ENCODE measurements at regions not wholly inside any gene's neighbourhood (a gene's known extent, or its start where the extent isn't known, plus 50 kb on each side); places are given as distances from the start of the nearest gene placed in this dataset.

DNA sequence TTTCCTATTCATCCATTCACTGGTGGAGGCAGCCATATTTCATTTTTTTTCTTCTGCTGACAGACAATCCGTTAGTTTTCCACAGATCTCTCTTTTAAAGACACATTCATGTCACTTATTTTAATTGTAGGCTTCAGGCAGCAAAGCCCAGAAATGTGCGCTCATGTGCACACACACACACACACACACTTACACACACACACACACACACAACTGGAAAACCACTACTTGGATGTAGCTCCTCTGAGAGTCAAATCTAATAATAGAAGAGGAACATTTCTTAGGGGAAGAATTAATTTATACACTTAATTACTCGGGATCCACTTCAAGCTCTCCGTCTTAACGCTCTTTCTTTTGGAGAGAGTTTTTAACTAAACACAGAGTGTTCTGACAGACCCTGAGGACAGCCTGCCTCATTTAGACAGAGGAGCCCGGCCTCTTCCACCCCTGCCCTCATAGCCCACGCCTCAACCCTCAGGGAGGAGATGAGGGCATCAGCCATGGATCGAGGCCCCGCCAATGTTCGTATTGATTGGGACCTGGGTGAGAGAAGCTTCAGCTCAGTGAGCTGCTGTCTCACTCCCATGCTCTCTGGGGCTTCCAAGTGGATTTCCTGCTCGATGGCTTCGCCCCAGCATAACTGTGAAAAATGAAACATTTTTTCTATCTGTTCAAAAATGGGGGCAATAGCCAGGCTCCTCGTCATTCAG lies 261.4 kb upstream of the SKOR2 start:
- TF ChIP-seq, protein P1, sequence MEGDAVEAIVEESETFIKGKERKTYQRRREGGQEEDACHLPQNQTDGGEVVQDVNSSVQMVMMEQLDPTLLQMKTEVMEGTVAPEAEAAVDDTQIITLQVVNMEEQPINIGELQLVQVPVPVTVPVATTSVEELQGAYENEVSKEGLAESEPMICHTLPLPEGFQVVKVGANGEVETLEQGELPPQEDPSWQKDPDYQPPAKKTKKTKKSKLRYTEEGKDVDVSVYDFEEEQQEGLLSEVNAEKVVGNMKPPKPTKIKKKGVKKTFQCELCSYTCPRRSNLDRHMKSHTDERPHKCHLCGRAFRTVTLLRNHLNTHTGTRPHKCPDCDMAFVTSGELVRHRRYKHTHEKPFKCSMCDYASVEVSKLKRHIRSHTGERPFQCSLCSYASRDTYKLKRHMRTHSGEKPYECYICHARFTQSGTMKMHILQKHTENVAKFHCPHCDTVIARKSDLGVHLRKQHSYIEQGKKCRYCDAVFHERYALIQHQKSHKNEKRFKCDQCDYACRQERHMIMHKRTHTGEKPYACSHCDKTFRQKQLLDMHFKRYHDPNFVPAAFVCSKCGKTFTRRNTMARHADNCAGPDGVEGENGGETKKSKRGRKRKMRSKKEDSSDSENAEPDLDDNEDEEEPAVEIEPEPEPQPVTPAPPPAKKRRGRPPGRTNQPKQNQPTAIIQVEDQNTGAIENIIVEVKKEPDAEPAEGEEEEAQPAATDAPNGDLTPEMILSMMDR (IDR thresholded peaks at IDR 0.05): no peak
- TF ChIP-seq, protein P2, sequence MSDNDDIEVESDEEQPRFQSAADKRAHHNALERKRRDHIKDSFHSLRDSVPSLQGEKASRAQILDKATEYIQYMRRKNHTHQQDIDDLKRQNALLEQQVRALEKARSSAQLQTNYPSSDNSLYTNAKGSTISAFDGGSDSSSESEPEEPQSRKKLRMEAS (IDR thresholded peaks at IDR 0.05): no peak
- TF ChIP-seq, protein P3, sequence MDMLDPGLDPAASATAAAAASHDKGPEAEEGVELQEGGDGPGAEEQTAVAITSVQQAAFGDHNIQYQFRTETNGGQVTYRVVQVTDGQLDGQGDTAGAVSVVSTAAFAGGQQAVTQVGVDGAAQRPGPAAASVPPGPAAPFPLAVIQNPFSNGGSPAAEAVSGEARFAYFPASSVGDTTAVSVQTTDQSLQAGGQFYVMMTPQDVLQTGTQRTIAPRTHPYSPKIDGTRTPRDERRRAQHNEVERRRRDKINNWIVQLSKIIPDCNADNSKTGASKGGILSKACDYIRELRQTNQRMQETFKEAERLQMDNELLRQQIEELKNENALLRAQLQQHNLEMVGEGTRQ (IDR thresholded peaks at IDR 0.05): no peak
- TF ChIP-seq, protein P4, sequence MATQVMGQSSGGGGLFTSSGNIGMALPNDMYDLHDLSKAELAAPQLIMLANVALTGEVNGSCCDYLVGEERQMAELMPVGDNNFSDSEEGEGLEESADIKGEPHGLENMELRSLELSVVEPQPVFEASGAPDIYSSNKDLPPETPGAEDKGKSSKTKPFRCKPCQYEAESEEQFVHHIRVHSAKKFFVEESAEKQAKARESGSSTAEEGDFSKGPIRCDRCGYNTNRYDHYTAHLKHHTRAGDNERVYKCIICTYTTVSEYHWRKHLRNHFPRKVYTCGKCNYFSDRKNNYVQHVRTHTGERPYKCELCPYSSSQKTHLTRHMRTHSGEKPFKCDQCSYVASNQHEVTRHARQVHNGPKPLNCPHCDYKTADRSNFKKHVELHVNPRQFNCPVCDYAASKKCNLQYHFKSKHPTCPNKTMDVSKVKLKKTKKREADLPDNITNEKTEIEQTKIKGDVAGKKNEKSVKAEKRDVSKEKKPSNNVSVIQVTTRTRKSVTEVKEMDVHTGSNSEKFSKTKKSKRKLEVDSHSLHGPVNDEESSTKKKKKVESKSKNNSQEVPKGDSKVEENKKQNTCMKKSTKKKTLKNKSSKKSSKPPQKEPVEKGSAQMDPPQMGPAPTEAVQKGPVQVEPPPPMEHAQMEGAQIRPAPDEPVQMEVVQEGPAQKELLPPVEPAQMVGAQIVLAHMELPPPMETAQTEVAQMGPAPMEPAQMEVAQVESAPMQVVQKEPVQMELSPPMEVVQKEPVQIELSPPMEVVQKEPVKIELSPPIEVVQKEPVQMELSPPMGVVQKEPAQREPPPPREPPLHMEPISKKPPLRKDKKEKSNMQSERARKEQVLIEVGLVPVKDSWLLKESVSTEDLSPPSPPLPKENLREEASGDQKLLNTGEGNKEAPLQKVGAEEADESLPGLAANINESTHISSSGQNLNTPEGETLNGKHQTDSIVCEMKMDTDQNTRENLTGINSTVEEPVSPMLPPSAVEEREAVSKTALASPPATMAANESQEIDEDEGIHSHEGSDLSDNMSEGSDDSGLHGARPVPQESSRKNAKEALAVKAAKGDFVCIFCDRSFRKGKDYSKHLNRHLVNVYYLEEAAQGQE (IDR thresholded peaks at IDR 0.05): no peak
- no peak for TF ChIP-seq EP300 (IDR thresholded peaks at IDR 0.05)
- TF ChIP-seq FOSB (CRISPR knock-in tag; IDR thresholded peaks at IDR 0.05): no peak
- TF ChIP-seq NR3C1 (IDR thresholded peaks at IDR 0.05): no peak
- no peak for TF ChIP-seq SREBF2 (IDR thresholded peaks at IDR 0.05)
- TF ChIP-seq, protein P5, sequence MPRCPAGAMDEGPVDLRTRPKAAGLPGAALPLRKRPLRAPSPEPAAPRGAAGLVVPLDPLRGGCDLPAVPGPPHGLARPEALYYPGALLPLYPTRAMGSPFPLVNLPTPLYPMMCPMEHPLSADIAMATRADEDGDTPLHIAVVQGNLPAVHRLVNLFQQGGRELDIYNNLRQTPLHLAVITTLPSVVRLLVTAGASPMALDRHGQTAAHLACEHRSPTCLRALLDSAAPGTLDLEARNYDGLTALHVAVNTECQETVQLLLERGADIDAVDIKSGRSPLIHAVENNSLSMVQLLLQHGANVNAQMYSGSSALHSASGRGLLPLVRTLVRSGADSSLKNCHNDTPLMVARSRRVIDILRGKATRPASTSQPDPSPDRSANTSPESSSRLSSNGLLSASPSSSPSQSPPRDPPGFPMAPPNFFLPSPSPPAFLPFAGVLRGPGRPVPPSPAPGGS (IDR thresholded peaks at IDR 0.05): no peak
- TF ChIP-seq RCOR1 (IDR thresholded peaks at IDR 0.05; ENCODE audit: low read depth, low read length): no peak
- no peak for TF ChIP-seq CHD2 (IDR thresholded peaks at IDR 0.05; ENCODE audit: low read length, partially characterized antibody)
- TF ChIP-seq CEBPB (IDR thresholded peaks at IDR 0.05): no peak
- TF ChIP-seq ZNF302 (CRISPR knock-in tag; IDR thresholded peaks at IDR 0.05): no peak
- TF ChIP-seq POLR2A (IDR thresholded peaks at IDR 0.05; ENCODE audit: low read length): no peak

All from A549 (cell line).